A549 (cell line): ENCODE measurements at regions not wholly inside any gene's neighbourhood (a gene's known extent, or its start where the extent isn't known, plus 50 kb on each side); places are given as distances from the start of the nearest gene placed in this dataset.

ENCODE experiments used
- ATAC-seq, 2 experiments: fragments of 200-7000 bp in 1 of 2; fragments of >200 bp in 1 of 2; cut with Nextera tagmentation in 1 of 2; cut with Tn5 transposase in 1 of 2; 3 replicates each; pipeline versions ENCODE4 v1.8.0 to v1.9.1; 2018 to 2020; ENCODE audit warnings: mild to moderate bottlenecking in 1 of 2, moderate library complexity in 1 of 2
- CTCF ChIA-PET: fragments of 300-600 bp; sonication (Branson Sonifier 250); formaldehyde crosslinking; extraction: SDS; loops from one replicate; lab custom pipeline; 2021; ENCODE audit warnings: antibody characterized with exemption, inconsistent platforms; lab: Yijun Ruan, JAX
- POLR2A ChIA-PET: fragments of 350-600 bp; formaldehyde crosslinking; extraction: SDS; loops from one replicate; lab custom pipeline; 2021; ENCODE audit warnings: antibody characterized with exemption, inconsistent platforms; lab: Yijun Ruan, JAX
- DNase-seq, 2 experiments: peaks; one replicate each; pipeline versions ENCODE4 v3.0.0 to v3.0.0-alpha.2; 2011 to 2016; ENCODE audit warnings: low read depth in 1 of 2, low spot score in 1 of 2
- FAIRE-seq: peaks from 2 replicates; lab custom pipeline; 2011; peaks lifted over from hg19 to GRCh38; lab: Jason Lieb, UNC
- H3K27ac ChIP-seq, 2 experiments: fragments of >200 bp; sonication (Bioruptor Twin); formaldehyde crosslinking; 3 replicates each; pipeline ENCODE4 v1.5.1; 2016 to 2017
- H3K4me1 ChIP-seq: fragments of >200 bp; sonication (Bioruptor Twin); formaldehyde crosslinking; 3 replicates; pipeline ENCODE4 v1.6.1; 2016
- H3K4me2 ChIP-seq: fragments of >200 bp; sonication (Bioruptor Twin); formaldehyde crosslinking; 3 replicates; pipeline ENCODE4 v1.6.1; 2016
- H3K4me3 ChIP-seq: fragments of >200 bp; sonication (Bioruptor Twin); formaldehyde crosslinking; 3 replicates; pipeline ENCODE4 v1.5.1; 2016
- H3K9me3 ChIP-seq: fragments of >200 bp; sonication (Bioruptor Twin); formaldehyde crosslinking; 3 replicates; pipeline ENCODE4 v1.6.1; 2016
- BHLHE40 ChIP-seq: IDR thresholded peaks from 2 replicates; pipeline ENCODE4 v1.6.1; 2012; ENCODE audit warnings: low read depth, low read length, inconsistent platforms
- CHD4 ChIP-seq: fragments of 200-600 bp; sonication (generic); IDR thresholded peaks from 2 replicates; pipeline ENCODE4 v1.6.1; 2016; ENCODE audit warnings: antibody characterized with exemption, mild to moderate bottlenecking, borderline replicate concordance
- ESRRA ChIP-seq: fragments of 150-350 bp; IDR thresholded peaks from 2 replicates; pipeline ENCODE4 v1.6.1; 2014; ENCODE audit warnings: mild to moderate bottlenecking, low read length, borderline replicate concordance
- GATA3 ChIP-seq: IDR thresholded peaks from 2 replicates; pipeline ENCODE4 v1.6.1; 2012; ENCODE audit warnings: borderline replicate concordance
- HES2 ChIP-seq: fragments of >200 bp; sonication (Bioruptor Twin); formaldehyde crosslinking; IDR thresholded peaks from 2 replicates; pipeline ENCODE4 v1.6.1; 2016
- HEYL ChIP-seq: fragments of 250-450 bp; sonication (Bioruptor Pico); IDR thresholded peaks from 2 replicates; pipeline ENCODE4 v1.8.0; 2021; ENCODE audit warnings: mild to moderate bottlenecking, moderate library complexity
- HMGXB4 ChIP-seq: fragments of 250-450 bp; sonication (Bioruptor Pico); IDR thresholded peaks from 2 replicates; pipeline ENCODE4 v1.5.0; 2021; ENCODE audit warnings: mild to moderate bottlenecking, moderate library complexity, borderline replicate concordance
- HOXA7 ChIP-seq: fragments of 250-450 bp; sonication (Bioruptor Pico); IDR thresholded peaks from 2 replicates; pipeline ENCODE4 v1.5.0; 2020; ENCODE audit warnings: mild to moderate bottlenecking, moderate library complexity
- HOXB5 ChIP-seq: fragments of 250-450 bp; sonication (Bioruptor Pico); IDR thresholded peaks from 2 replicates; pipeline ENCODE4 v1.5.0; 2020; ENCODE audit warnings: mild to moderate bottlenecking, moderate library complexity
- JUN ChIP-seq, 2 experiments: fragments of >200 bp; sonication (Bioruptor Twin); formaldehyde crosslinking; IDR thresholded peaks; 2 replicates in 1 of 2; 3 replicates in 1 of 2; pipeline ENCODE4 v1.6.1; 2016 to 2017
- KDM1A ChIP-seq: fragments of 200-600 bp; sonication (generic); IDR thresholded peaks from 2 replicates; pipeline ENCODE4 v1.6.1; 2016; ENCODE audit warnings: low read depth, mild to moderate bottlenecking
- KDM5A ChIP-seq: fragments of 200-600 bp; sonication (generic); IDR thresholded peaks from 2 replicates; pipeline ENCODE4 v1.6.1; 2016; ENCODE audit warnings: antibody characterized with exemption, mild to moderate bottlenecking
- MAZ ChIP-seq: fragments of 150-350 bp; IDR thresholded peaks from 2 replicates; pipeline ENCODE4 v1.6.1; 2014; ENCODE audit warnings: antibody characterized with exemption, low read depth, low read length, borderline replicate concordance
- NR3C1 ChIP-seq: fragments of >200 bp; sonication (Bioruptor Twin); formaldehyde crosslinking; IDR thresholded peaks from 3 replicates; pipeline ENCODE4 v1.6.1; 2017
- PBX3 ChIP-seq: IDR thresholded peaks from 2 replicates; pipeline ENCODE4 v1.6.1; 2012
- PHF8 ChIP-seq: fragments of 200-600 bp; sonication (generic); IDR thresholded peaks from 2 replicates; pipeline ENCODE4 v1.6.1; 2016; ENCODE audit warnings: low read depth, mild to moderate bottlenecking, antibody characterized with exemption, moderate library complexity, borderline replicate concordance
- POLR2A ChIP-seq: IDR thresholded peaks from 2 replicates; pipeline ENCODE4 v1.6.1; 2012; ENCODE audit warnings: mild to moderate bottlenecking, low read length
- POLR2AphosphoS2 ChIP-seq: conservative IDR thresholded peaks from 2 replicates; pipeline ENCODE4 v1.6.1; 2012; ENCODE audit warnings: low read length, improper control_type of control experiment, inconsistent platforms
- RAD21 ChIP-seq, 2 experiments: fragments of >200 bp in 1 of 2; sonication (Bioruptor Twin) in 1 of 2; formaldehyde crosslinking in 1 of 2; IDR thresholded peaks in 1 of 2; conservative IDR thresholded peaks in 1 of 2; 2 replicates in 1 of 2; 3 replicates in 1 of 2; pipeline ENCODE4 v1.6.1; 2012 to 2018; ENCODE audit warnings: inconsistent platforms in 1 of 2
- RCOR1 ChIP-seq: fragments of 150-350 bp; IDR thresholded peaks from 2 replicates; pipeline ENCODE4 v1.6.1; 2014; ENCODE audit warnings: antibody characterized with exemption, low read length, low read depth
- REST ChIP-seq: fragments of 200-600 bp; sonication (generic); IDR thresholded peaks from 2 replicates; pipeline ENCODE4 v1.6.1; 2016; ENCODE audit warnings: antibody characterized with exemption, mild to moderate bottlenecking, moderate library complexity
- SMC3 ChIP-seq: fragments of >200 bp; sonication (Bioruptor Twin); formaldehyde crosslinking; IDR thresholded peaks from 3 replicates; pipeline ENCODE4 v1.6.1; 2018; ENCODE audit warnings: inconsistent platforms
- TFCP2L1 ChIP-seq: fragments of 250-450 bp; sonication (Bioruptor Pico); IDR thresholded peaks from 2 replicates; pipeline ENCODE4 v1.5.0; 2021; ENCODE audit warnings: mild to moderate bottlenecking
- ZNF302 ChIP-seq: fragments of 250-450 bp; sonication (Bioruptor Pico); IDR thresholded peaks from 2 replicates; pipeline ENCODE4 v1.9.0; 2021; ENCODE audit warnings: inconsistent platforms, mild to moderate bottlenecking, moderate library complexity
- WGBS: methylation state at CpG from one replicate; pipeline ENCODE4 v1.1.6; 2017; ENCODE audit errors: missing lambda C conversion rate; 5-methylcytosine and 5-hydroxymethylcytosine counted together
- TF ChIP-seq, protein P1 (sequence below): fragments of >200 bp; sonication (Bioruptor Twin); formaldehyde crosslinking; IDR thresholded peaks from 3 replicates; pipeline ENCODE4 v1.5.1; 2016
- TF ChIP-seq, protein P2 (sequence below): fragments of 450-650 bp; IDR thresholded peaks from 2 replicates; pipeline ENCODE4 v1.6.1; 2014; ENCODE audit warnings: antibody characterized with exemption
- TF ChIP-seq, protein P3 (sequence below): IDR thresholded peaks from 2 replicates; pipeline ENCODE4 v1.6.1; 2012

GRCh38 chr4:59039046-59039445 is 1928.9 kb upstream of the IGFBP7 start:
- no peak overlapping the region for H3K4me2 ChIP-seq
- FAIRE-seq (no peak), ATAC-seq (no peak), DNase-seq (no peak)
- H3K9me3 ChIP-seq = no peaks in the 10 kb centered on the region
- H3K4me3 ChIP-seq = no peak overlapping the region
- ChIA-PET CTCF (no interaction called here), POLR2A (no interaction called here)
- 85% methylated on average over 6 of the region's 6 CpGs for WGBS
- no peaks in the 10 kb centered on the region for H3K4me1 ChIP-seq
- TF ChIP-seq, protein P1, sequence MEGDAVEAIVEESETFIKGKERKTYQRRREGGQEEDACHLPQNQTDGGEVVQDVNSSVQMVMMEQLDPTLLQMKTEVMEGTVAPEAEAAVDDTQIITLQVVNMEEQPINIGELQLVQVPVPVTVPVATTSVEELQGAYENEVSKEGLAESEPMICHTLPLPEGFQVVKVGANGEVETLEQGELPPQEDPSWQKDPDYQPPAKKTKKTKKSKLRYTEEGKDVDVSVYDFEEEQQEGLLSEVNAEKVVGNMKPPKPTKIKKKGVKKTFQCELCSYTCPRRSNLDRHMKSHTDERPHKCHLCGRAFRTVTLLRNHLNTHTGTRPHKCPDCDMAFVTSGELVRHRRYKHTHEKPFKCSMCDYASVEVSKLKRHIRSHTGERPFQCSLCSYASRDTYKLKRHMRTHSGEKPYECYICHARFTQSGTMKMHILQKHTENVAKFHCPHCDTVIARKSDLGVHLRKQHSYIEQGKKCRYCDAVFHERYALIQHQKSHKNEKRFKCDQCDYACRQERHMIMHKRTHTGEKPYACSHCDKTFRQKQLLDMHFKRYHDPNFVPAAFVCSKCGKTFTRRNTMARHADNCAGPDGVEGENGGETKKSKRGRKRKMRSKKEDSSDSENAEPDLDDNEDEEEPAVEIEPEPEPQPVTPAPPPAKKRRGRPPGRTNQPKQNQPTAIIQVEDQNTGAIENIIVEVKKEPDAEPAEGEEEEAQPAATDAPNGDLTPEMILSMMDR = no peak
- no peak for TF ChIP-seq HES2
- TF ChIP-seq KDM1A = no peak
- TF ChIP-seq MAZ = no peak
- TF ChIP-seq NR3C1 = no peak
- no peak for TF ChIP-seq JUN (IDR thresholded peaks at IDR 0.05)
- TF ChIP-seq, protein P2, sequence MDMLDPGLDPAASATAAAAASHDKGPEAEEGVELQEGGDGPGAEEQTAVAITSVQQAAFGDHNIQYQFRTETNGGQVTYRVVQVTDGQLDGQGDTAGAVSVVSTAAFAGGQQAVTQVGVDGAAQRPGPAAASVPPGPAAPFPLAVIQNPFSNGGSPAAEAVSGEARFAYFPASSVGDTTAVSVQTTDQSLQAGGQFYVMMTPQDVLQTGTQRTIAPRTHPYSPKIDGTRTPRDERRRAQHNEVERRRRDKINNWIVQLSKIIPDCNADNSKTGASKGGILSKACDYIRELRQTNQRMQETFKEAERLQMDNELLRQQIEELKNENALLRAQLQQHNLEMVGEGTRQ = no peak
- no peak for TF ChIP-seq HOXA7 (CRISPR knock-in tag)
- TF ChIP-seq HEYL (CRISPR knock-in tag) = no peak
- TF ChIP-seq RAD21 (conservative IDR thresholded peaks at IDR 0.05 in 1 of 2, IDR thresholded peaks at IDR 0.05 in 1 of 2) = no peak
- TF ChIP-seq PBX3 = no peak
- no peak for TF ChIP-seq GATA3
- no peak overlapping the region for H3K27ac ChIP-seq

DNA sequence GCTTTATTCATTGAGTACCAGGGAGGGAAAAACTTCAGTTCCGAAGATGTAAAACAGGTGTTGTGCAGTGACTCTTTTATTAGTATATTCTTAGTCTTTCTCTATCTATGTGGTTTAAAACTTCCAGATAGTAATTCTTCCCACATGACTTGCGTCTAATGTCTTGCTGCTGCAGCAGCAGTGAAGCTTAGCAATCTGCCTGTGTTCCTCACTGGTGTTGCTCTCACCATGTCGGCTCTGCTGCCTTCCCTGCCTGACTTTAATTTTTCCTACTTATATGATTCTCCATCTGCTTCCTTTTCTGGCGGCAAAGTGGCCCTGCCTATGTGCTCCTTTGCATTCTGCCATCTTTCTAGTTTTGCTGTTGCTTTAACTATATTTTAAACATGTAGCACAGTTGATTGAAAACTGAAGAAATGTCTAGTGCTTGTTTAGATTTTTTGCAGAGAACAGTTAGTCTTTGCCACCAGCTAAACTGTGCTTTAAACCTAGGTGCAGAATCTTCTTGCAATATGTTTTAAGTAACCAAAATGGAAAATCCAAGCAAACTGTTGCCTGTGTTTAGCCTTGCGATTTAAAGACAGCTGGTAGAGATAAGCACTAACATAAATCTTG is 1934.2 kb upstream of the IGFBP7 start:
- 63% methylated on average over 5 of the region's 5 CpGs for WGBS
- no peaks in the 10 kb centered on the region for H3K4me1 ChIP-seq
- ChIA-PET POLR2A (no interaction called here), CTCF (no interaction called here)
- H3K27ac ChIP-seq = no peak overlapping the region
- no peak overlapping the region for H3K4me3 ChIP-seq
- no peak for TF ChIP-seq CHD4
- TF ChIP-seq, protein P3, sequence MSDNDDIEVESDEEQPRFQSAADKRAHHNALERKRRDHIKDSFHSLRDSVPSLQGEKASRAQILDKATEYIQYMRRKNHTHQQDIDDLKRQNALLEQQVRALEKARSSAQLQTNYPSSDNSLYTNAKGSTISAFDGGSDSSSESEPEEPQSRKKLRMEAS = no peak
- no peak for TF ChIP-seq RCOR1
- no peak for TF ChIP-seq PHF8
- TF ChIP-seq BHLHE40 = no peak
- no peak for TF ChIP-seq POLR2A
- no peak for TF ChIP-seq ESRRA
- TF ChIP-seq KDM5A = no peak
- TF ChIP-seq SMC3 = no peak
- TF ChIP-seq, all 56 proteins: peak for 0
- Histone ChIP-seq H3K4me2 (peak overlapping the region; percentile 33; the same call in 1 of the 3 replicates), H3K9me3 (no peaks in the 10 kb centered on the region)
- DNase-seq = no peak
- ATAC-seq = no peak
- no peak for FAIRE-seq

- FAIRE-seq (no peak), DNase-seq (no peak), ATAC-seq (no peak)
- CTCF ChIA-PET = no interaction called here
- Histone ChIP-seq H3K27ac (no peak overlapping the region), H3K9me3 (no peaks in the 10 kb centered on the region), H3K4me1 (peaks cover 12% of the 10 kb centered on the region; the same call in 1 of the 3 replicates), H3K4me3 (no peak overlapping the region), H3K4me2 (no peak overlapping the region)
- POLR2A ChIA-PET = no interaction called here
- 25% methylated on average over 1 of the region's 1 CpG for WGBS
- no peak for TF ChIP-seq HOXB5
- TF ChIP-seq BHLHE40 = no peak
- no peak for TF ChIP-seq HMGXB4
- TF ChIP-seq TFCP2L1 = no peak
- no peak for TF ChIP-seq ZNF302
- TF ChIP-seq KDM5A = no peak
- TF ChIP-seq POLR2AphosphoS2 = no peak
- no peak for TF ChIP-seq REST
These were observed 1943.9 kb upstream of the IGFBP7 start for GRCh38 chr4:59054086-59054485.
